SK-N-DZ (cell line): ENCODE measurements at regions not wholly inside any gene's neighbourhood (a gene's known extent, or its start where the extent isn't known, plus 50 kb on each side); places are given as distances from the start of the nearest gene placed in this dataset.
A peak's percentile ranks its signal among the peaks of the same experiment; 100 is the strongest.
"Not testable (repeated sequence)": the region's sequence is repeated elsewhere in the genome, so short reads cannot be mapped to it uniquely, and the experiment has no call there.

Experiments
- DNase-seq: peaks from one replicate; pipeline ENCODE4 v3.0.0-alpha.2; 2015; ENCODE audit warnings: low spot score

DNA sequence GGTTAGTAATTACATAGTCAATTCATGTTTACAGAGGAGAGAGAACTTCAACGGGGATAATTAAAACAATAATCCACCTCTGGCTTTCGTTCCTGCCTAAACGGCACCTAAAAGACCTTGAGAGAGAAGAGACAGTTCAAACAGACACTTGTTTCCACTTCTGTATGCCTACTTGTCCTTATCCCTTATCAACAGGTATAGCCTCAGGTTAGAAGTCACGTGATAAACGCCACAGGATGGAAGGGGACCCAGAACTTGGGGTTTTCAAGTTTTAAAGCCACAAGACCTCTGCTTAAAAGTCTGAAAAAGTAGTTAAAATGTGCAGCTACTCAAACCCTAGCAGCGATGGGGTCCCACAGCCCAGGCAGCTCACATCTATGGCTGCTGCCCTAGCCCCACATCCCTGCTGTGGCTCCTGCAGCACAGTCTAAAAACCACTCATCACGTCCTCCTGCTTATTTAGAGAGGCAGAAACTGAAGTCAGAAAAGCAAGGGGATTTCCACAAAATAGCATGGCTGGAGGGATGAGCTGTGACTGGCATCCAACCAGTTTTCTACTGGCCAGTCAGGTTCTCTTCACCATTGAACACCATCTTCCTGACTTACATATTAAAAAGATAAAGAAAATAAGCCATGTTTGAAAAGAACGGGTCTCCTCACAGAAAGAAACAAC lies 51.2 kb upstream of the SEC16B start:
- DNase-seq: no peak

DNA sequence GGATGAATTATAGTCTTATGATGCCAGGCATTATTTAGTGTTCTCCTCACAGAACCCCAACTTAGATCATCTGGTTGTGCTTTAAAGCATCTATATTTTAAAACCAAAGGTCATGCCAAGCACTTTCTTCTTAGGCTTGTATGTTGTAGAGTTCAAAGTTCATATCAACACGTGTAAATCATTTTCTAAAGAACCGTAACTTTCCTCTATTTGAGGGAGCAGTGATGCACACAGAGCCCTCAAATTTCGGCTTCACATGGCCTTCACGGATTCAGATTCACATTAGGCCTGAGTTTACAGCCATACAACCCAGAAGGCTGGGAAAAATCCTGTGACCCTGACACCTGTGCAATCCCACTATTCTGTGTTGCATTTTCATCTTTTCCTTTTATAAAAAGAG lies 52.1 kb upstream of the SEC16B start:
- DNase-seq: no peak

DNA sequence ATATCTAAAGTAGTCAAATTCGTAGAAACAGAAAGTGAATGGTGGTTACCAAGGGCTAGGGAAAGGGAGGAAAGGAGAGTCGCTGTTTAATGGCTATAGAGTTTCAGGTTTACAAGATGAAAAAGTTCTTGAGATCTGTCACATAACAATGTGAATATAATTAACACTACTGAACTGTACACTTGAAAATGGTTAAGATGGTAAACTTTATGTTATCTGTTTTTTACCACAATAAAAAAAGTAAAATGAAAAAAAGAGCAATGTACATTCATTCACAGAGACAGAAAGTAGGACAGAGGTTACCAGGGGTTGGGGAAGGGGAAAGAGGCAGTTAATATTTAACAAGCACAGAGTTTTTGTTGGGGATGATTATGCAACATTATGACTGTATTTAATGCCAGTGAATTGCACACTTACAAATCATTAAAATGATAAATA lies 53.3 kb upstream of the SEC16B start:
- DNase-seq: no peak

DNA sequence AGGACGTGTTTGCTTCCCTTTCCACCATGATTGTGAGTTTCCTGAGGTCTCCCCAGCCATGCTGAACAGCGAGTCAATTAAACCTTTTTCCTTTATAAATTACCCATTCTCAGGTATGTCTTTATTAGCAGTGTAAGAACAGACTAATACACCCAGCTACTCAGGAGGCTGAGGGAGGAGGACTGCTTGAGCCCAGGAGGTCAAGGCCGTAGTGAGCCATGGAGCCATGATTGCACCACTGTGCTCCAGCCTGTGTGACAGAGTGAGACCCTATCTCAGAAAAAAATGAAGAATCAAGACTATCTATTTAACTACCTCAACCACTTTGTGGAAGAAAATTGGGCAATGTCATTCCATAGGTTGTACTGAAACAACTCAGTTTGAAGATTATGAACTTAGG lies 54.6 kb upstream of the SEC16B start:
- DNase-seq: no peak

DNA sequence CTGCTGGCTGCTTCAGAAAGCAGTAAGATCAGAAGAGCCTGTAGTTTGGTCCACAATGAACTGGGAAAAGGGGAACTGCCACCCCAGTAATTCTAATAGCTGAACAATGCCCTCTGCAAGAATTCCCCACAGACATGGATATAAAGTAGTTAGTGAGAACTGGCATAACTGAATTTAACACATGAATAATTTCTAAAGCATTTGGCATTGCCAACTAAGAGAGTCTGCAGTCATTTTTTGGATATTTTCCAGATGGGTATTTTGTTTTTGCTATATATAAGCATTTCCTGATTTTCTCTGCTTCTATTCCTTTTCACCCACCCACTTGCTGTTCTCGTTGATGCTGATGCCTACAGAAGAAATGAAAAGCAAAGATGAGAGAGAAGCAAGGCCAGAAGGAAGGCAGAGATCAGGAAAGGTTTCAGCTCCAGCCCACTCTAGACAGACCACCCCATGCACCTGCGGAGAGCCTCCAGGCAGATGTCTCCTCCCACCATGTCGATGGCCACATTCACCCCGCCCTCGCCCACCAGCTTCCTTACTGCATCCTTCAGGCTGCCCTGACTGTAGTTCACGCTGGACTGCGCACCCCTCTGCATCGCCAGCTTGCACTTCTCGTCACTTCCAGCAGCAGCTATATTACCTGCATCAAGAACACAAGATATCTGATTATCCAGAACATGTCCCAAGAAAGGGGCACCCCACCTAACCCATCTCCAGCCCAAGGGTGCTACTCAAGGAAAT lies 55.9 kb upstream of the SEC16B start:
- no peak for DNase-seq

GRCh38 chr1:178028841-178029481 lies 59.1 kb upstream of the SEC16B start:
- no peak for DNase-seq

- no peak for DNase-seq
Measured at GRCh38 chr1:178030467-178030866, 60.6 kb upstream of the SEC16B start.

DNA sequence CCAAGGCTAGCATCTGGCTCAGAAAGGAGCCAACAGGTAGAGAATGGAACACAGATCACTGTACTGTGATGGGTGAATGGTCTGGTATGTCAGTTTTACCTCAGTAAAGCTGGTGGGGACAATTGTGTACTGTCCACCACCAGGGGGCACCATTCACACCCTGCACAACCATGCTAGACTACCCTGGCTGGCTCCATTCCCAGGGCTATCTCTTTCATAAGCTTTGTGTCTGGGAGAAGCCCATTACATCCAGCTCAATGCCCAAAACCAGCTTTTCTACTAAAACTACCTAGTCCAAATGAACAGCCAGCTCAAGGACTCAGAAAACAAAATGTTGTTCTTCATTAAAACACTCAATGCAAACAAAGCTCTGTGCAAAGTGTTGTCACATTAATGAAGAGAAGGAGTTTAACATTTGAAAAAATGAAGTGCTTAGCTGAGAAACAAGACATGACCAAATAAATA lies 62.0 kb upstream of the RASAL2 start:
- DNase-seq: peak; percentile 57

GRCh38 chr1:178033019-178033418 lies 60.9 kb upstream of the RASAL2 start:
- no peak for DNase-seq

DNA sequence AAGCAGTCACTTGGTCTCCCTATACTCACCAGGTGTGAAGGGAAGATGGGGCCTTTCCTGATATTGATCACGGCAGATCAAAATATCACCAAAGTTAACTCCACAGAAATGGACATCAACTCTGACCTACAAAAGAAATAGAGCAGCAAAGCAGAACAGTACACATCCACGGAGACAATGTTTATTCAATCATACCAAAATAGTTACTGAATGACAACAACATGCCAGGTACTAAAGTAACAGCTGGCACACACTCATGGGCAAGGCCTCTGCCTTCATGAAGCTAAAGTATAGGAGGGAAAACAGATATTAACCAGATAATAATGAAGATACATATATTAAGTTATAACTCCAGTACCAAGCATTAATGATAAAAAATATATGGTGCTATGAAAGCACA lies 59.2 kb upstream of the RASAL2 start:
- no peak for DNase-seq

GRCh38 chr1:178036090-178036489 lies 57.8 kb upstream of the RASAL2 start:
- DNase-seq: no peak

DNA sequence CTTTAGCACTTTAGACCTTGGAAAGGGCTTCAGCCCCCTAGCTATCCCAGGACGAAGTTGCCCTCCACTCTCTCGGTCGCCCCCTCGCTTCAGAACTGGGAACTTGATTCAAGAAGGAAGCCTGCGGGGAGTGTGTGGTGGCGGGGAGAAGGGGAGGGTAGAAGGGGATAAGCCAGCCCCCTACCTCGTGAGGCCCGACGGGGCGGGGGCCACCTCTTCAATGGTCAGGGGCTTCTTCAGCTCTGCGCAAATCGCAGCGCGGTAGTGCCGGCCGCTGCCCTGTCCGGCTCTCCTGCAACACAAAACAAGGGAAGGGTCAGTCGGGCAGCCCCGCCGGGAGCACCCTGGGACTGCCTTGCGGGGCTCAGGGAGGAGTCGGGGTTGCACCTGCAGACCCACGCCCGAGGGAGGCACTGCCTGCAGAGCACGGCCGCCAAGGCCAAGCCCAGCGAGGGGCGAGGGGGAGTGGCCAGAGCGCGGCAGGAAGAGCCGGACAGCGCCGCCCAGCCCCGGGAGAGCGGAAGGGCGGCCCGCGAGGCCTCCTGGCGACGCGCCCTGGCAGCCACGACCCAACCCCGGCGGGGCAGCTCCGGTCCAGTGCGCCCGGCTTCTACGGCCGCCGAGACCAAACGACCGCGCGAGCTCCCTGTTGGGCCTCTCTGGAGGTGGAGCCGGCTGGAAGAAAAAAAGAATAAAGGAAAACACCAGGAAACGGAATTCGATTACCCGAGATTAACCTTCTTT lies 56.2 kb upstream of the RASAL2 start:
- no peak for DNase-seq

DNA sequence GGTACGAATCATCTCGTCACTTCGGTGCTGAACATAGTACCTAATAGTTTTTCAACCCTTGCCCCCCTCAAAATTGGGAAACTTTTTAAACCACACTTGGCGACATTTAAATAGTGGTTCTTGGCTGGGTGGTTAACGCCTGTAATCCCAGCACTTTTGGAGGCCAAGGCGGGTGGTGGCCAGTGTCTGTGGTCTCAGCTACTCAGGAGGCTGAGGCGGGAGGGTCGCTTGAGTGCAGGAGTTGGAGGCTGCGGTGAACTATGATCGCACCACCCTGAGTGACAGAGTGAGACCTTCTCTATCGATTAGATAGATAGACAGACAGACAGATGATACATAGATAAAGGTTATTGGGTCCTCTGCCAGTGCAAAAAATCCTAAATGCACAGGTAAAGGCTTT lies 55.5 kb upstream of the RASAL2 start:
- DNase-seq: no peak

DNA sequence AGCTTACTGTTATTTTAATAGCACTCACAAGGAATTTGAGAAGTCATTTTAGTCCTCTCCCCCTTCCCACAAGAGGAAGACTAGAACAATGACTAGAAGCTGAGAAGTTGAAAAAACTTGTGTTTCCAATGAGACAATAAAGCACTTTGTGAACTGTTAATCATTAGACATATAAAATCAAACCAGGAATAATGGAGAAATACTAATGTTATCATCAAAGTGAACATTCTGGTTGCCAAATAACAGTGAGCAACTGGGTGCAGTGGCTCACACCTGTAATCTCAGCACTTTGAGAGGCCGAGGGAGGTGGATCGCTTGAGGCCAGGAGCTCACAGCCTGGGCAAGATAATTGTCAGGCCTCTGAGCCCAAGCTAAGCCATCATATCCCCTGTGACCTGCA lies 54.0 kb upstream of the RASAL2 start:
- DNase-seq: no peak

GRCh38 chr1:178043940-178044339 lies 50.0 kb upstream of the RASAL2 start:
- not testable (repeated sequence) for DNase-seq
